HepG2 (cell line): ENCODE measurements at regions not wholly inside any gene's neighbourhood (a gene's known extent, or its start where the extent isn't known, plus 50 kb on each side); places are given as distances from the start of the nearest gene placed in this dataset.

Experiments
- ATAC-seq: fragments of 200-7000 bp; cut with Tn5 transposase; 3 replicates; pipeline ENCODE4 v1.9.1; 2020; ENCODE audit warnings: mild to moderate bottlenecking, moderate library complexity
- BruUV-seq: library from RNA; stranded (reverse); fragments of 400-500 nt; replicated peaks from 2 replicates; lab custom pipeline; 2021; lab: Mats Ljungman, UMichigan
- CTCF ChIA-PET: fragments of 300-600 bp; formaldehyde crosslinking; extraction: SDS; loops from one replicate; lab custom pipeline; 2021; ENCODE audit warnings: low total read pairs, inconsistent platforms, low intra/inter-chr PET ratio; lab: Yijun Ruan, JAX
- POLR2A ChIA-PET: fragments of 350-600 bp; sonication (Branson Sonifier 250); formaldehyde crosslinking; loops from one replicate; lab custom pipeline; 2020; ENCODE audit warnings: antibody characterized with exemption, inconsistent platforms; lab: Yijun Ruan, JAX
- DNase-seq: peaks from one replicate; pipeline ENCODE4 v3.0.0-alpha.2; 2015; ENCODE audit warnings: low spot score
- FAIRE-seq: peaks from 3 replicates; lab custom pipeline; 2011; peaks lifted over from hg19 to GRCh38; lab: Jason Lieb, UNC
- H2AFZ ChIP-seq: one replicate; pipeline ENCODE4 v1.6.1; 2011; ENCODE audit warnings: low read length, inconsistent platforms
- H3K27ac ChIP-seq: fragments of 300-600 bp; 3 replicates; pipeline ENCODE4 v1.8.0; 2011; ENCODE audit warnings: mixed run types, mild to moderate bottlenecking, mixed read lengths, low read length, inconsistent platforms; ENCODE audit not compliant: insufficient read depth; ENCODE audit errors: extremely low read length
- H3K27me3 ChIP-seq, 2 experiments: fragments of 200-600 bp in 1 of 2; 2 replicates in 1 of 2; 3 replicates in 1 of 2; pipeline versions ENCODE4 v1.6.0 to v1.8.0; 2011; ENCODE audit warnings: low read length in 2 of 2, mild to moderate bottlenecking in 2 of 2, moderate library complexity in 2 of 2, inconsistent platforms in 1 of 2; ENCODE audit not compliant: insufficient read depth in 2 of 2, control insufficient read depth in 1 of 2
- H3K36me3 ChIP-seq, 2 experiments: fragments of 200-600 bp in 1 of 2; replicated peaks in 1 of 2; 2 replicates in 1 of 2; 3 replicates in 1 of 2; pipeline versions ENCODE4 v1.5.1 to v1.8.0; 2011; ENCODE audit warnings: low read length in 2 of 2, inconsistent platforms in 1 of 2; ENCODE audit not compliant: insufficient read depth in 2 of 2, control insufficient read depth in 1 of 2
- H3K4me1 ChIP-seq: 2 replicates; pipeline ENCODE4 v1.5.1; 2012; ENCODE audit warnings: low read length, inconsistent platforms; ENCODE audit not compliant: insufficient read depth
- H3K4me2 ChIP-seq: 2 replicates; pipeline ENCODE4 v1.6.0; 2011; ENCODE audit warnings: low read depth, low read length, inconsistent platforms
- H3K4me3 ChIP-seq, 3 experiments: fragments of 200-600 bp in 1 of 3; sonication (generic), shearing (Covaris generic) in 1 of 3; replicated peaks in 1 of 3; 2 replicates each; pipeline ENCODE4 v1.5.1; 2011 to 2016; ENCODE audit warnings: low read length in 3 of 3, inconsistent platforms in 2 of 3, low read depth in 2 of 3, mild to moderate bottlenecking in 2 of 3, control low read depth in 1 of 3, mixed read lengths in 1 of 3; ENCODE audit not compliant: insufficient read depth in 1 of 3
- H3K79me2 ChIP-seq: one replicate; pipeline ENCODE4 v1.6.1; 2011; ENCODE audit warnings: low read length, inconsistent platforms; ENCODE audit not compliant: insufficient read depth
- H3K9ac ChIP-seq: 2 replicates; pipeline ENCODE4 v1.6.0; 2011; ENCODE audit warnings: mild to moderate bottlenecking, low read depth, low read length, inconsistent platforms; ENCODE audit not compliant: insufficient read depth
- H3K9me3 ChIP-seq: 2 replicates; pipeline ENCODE4 v1.5.1; 2012; ENCODE audit warnings: mild to moderate bottlenecking, low read length
- H4K20me1 ChIP-seq: 2 replicates; pipeline ENCODE4 v1.6.0; 2011; ENCODE audit warnings: inconsistent platforms, mild to moderate bottlenecking, low read length, moderate library complexity; ENCODE audit not compliant: insufficient read depth
- CBX5 ChIP-seq: sonication (generic); formaldehyde crosslinking; IDR thresholded peaks from 2 replicates; pipeline ENCODE4 v1.4.0; 2020; ENCODE audit warnings: missing genetic modification reagents, borderline replicate concordance
- DBP ChIP-seq: sonication (generic); formaldehyde crosslinking; IDR thresholded peaks from 2 replicates; pipeline ENCODE4 v1.4.0; 2020; ENCODE audit warnings: missing genetic modification reagents; ENCODE audit errors: not compliant biosample characterization
- DNMT3B ChIP-seq: conservative IDR thresholded peaks from 2 replicates; pipeline ENCODE4 v1.6.1; 2016; ENCODE audit warnings: missing biosample characterization, control low read depth
- ERF ChIP-seq: IDR thresholded peaks from 2 replicates; pipeline ENCODE4 v1.6.1; 2018; ENCODE audit warnings: missing biosample characterization, missing genetic modification reagents
- FOSL2 ChIP-seq: sonication (generic); formaldehyde crosslinking; IDR thresholded peaks from 2 replicates; pipeline ENCODE4 v1.4.0; 2020; ENCODE audit warnings: missing genetic modification reagents
- KAT2B ChIP-seq: fragments of 150-350 bp; IDR thresholded peaks from 2 replicates; pipeline ENCODE4 v1.6.1; 2014; ENCODE audit warnings: low read depth, low read length, borderline replicate concordance
- KLF15 ChIP-seq: sonication (generic); formaldehyde crosslinking; IDR thresholded peaks from 2 replicates; pipeline ENCODE4 v1.8.1; 2023; ENCODE audit warnings: borderline replicate concordance, mild to moderate bottlenecking, inconsistent platforms, missing genetic modification reagents, mixed read lengths
- MEIS2 ChIP-seq: sonication (generic); formaldehyde crosslinking; IDR thresholded peaks from 2 replicates; pipeline ENCODE4 v1.9.0; 2021; ENCODE audit warnings: mild to moderate bottlenecking, missing genetic modification reagents
- PHF5A ChIP-seq: IDR thresholded peaks from one replicate; pipeline ENCODE4 v1.6.1; 2018; ENCODE audit warnings: low read depth, missing genetic modification reagents; ENCODE audit not compliant: unreplicated experiment
- RBFOX2 ChIP-seq: fragments of 200-400 bp; formaldehyde crosslinking; IDR thresholded peaks from 2 replicates; pipeline ENCODE4 v1.6.1; 2017; ENCODE audit warnings: low read depth, mild to moderate bottlenecking, low read length
- SALL2 ChIP-seq: sonication (generic); formaldehyde crosslinking; IDR thresholded peaks from 2 replicates; pipeline ENCODE4 v1.8.1; 2023; ENCODE audit warnings: mild to moderate bottlenecking, missing genetic modification reagents, inconsistent platforms
- SIX4 ChIP-seq: sonication (generic); formaldehyde crosslinking; IDR thresholded peaks from 2 replicates; pipeline ENCODE4 v1.4.0; 2020; ENCODE audit warnings: missing genetic modification reagents
- ZBTB21 ChIP-seq: sonication (generic); formaldehyde crosslinking; IDR thresholded peaks from 2 replicates; pipeline ENCODE4 v1.4.0; 2020; ENCODE audit warnings: missing genetic modification reagents
- ZNF383 ChIP-seq: sonication (generic); formaldehyde crosslinking; IDR thresholded peaks from 2 replicates; pipeline ENCODE4 v1.4.0; 2020; ENCODE audit warnings: missing genetic modification reagents, mild to moderate bottlenecking, borderline replicate concordance
- WGBS: methylation state at CpG from one replicate; pipeline ENCODE4 v1.1.6; 2017; ENCODE audit warnings: low lambda C conversion rate; 5-methylcytosine and 5-hydroxymethylcytosine counted together
- in situ Hi-C: cut with HindIII; loops from 2 replicates; pipeline ENCODE4 v1.10.0; 2017; ENCODE audit warnings: low pct_unique_long_range_greater_than_20kb; ENCODE audit not compliant: extremely low pct_ligation_motif_present
- intact Hi-C: fragments of 100-400 bp; cut with micrococcal nuclease; formaldehyde crosslinking; loops from one replicate; pipeline ENCODE4 v1.10.0; 2022; ENCODE audit not compliant: unreplicated experiment
- TF ChIP-seq, protein P1 (sequence below): IDR thresholded peaks from 2 replicates; pipeline ENCODE4 v1.6.1; 2016; ENCODE audit warnings: mild to moderate bottlenecking

DNA sequence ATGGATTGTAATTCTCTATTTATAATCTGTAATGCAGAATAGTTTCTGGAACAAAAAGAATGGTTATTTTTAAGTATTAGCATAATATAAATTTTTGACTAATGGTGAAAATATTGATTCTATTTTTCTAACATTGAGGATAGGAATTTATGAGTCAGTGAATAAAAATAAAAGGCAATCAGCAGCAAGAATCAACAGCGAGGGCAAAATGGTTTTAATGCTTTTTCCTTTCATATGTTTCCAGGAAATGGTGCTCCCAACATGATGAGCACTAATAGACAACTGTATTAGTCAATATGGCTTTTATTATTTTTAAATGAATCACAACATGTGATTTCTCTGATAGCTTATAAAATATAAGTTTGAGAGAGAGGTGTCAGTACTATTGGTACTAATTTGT, 90.7 kb upstream of the TFPI start:
- 0% methylated on average over 1 of the region's 1 CpG for WGBS
- no peaks in the 10 kb centered on the region for H3K9me3 ChIP-seq

More for the DNA sequence above, 90.7 kb upstream of the TFPI start:
- Histone ChIP-seq H3K4me1 (no peaks in the 10 kb centered on the region), H4K20me1 (no peaks in the 10 kb centered on the region), H3K27me3 (no peaks in the 10 kb centered on the region), H2AFZ (no peak overlapping the region), H3K9ac (no peak overlapping the region), H3K27ac (no peak overlapping the region), H3K79me2 (no peaks in the 10 kb centered on the region), H3K36me3 (no peaks in the 10 kb centered on the region), H3K4me2 (no peak overlapping the region), H3K4me3 (no peak overlapping the region)
- ChIA-PET POLR2A (no interaction called here), CTCF (no interaction called here)
- BruUV-seq, result no TSS peak
- intact Hi-C loops, result no loop called here
- TF ChIP-seq RBFOX2, result no peak
- TF ChIP-seq ZNF383 (CRISPR knock-in tag), result no peak
- TF ChIP-seq SIX4 (CRISPR knock-in tag), result no peak
- TF ChIP-seq, protein P1, sequence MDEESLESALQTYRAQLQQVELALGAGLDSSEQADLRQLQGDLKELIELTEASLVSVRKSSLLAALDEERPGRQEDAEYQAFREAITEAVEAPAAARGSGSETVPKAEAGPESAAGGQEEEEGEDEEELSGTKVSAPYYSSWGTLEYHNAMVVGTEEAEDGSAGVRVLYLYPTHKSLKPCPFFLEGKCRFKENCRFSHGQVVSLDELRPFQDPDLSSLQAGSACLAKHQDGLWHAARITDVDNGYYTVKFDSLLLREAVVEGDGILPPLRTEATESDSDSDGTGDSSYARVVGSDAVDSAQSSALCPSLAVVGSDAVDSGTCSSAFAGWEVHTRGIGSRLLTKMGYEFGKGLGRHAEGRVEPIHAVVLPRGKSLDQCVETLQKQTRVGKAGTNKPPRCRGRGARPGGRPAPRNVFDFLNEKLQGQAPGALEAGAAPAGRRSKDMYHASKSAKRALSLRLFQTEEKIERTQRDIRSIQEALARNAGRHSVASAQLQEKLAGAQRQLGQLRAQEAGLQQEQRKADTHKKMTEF, result no peak
- TF ChIP-seq ZBTB21 (CRISPR knock-in tag), result no peak
- no peak for TF ChIP-seq SALL2
- no peak for TF ChIP-seq DBP (CRISPR knock-in tag)
- no peak for TF ChIP-seq KAT2B
- no peak for TF ChIP-seq CBX5 (CRISPR knock-in tag)
- no peak for TF ChIP-seq FOSL2 (CRISPR knock-in tag)
- TF ChIP-seq MEIS2 (CRISPR knock-in tag), result no peak
- no peak for TF ChIP-seq PHF5A (CRISPR knock-in tag)
- TF ChIP-seq ERF (CRISPR knock-in tag), result no peak
- no peak for TF ChIP-seq KLF15 (CRISPR knock-in tag)
- TF ChIP-seq DNMT3B (CRISPR knock-in tag), result no peak
- DNase-seq (no peak), FAIRE-seq (no peak), ATAC-seq (no peak)
- in situ Hi-C loops, result no loop called here
